Ammon's horn (tissue), 1 donor: ENCODE measurements at regions not wholly inside any gene's neighbourhood (a gene's known extent, or its start where the extent isn't known, plus 50 kb on each side); places are given as distances from the start of the nearest gene placed in this dataset.
"Not testable (repeated sequence)": the region's sequence is repeated elsewhere in the genome, so short reads cannot be mapped to it uniquely, and the experiment has no call there.

Source experiments
- DNase-seq: peaks from one replicate; pipeline ENCODE4 v3.0.0-alpha.2; 2016; ENCODE audit warnings: low spot score

- DNase-seq, result peak; percentile 51
Measured at GRCh38 chr4:103996064-103996463, 276.3 kb upstream of the TACR3 start.

- DNase-seq, result peak; percentile 4
Measured at GRCh38 chr4:103994059-103994458, 274.3 kb upstream of the TACR3 start.

- DNase-seq, result no peak
Measured at GRCh38 chr4:103982454-103982853, 262.7 kb upstream of the TACR3 start.

- DNase-seq, result no peak
Measured at GRCh38 chr4:103948244-103949018, 228.6 kb upstream of the TACR3 start.

- no peak for DNase-seq
Measured at GRCh38 chr4:103947617-103948016, 227.8 kb upstream of the TACR3 start.

GRCh38 chr4:103946621-103947268 is 227.0 kb upstream of the TACR3 start:
- not testable (repeated sequence) for DNase-seq

GRCh38 chr4:103938488-103938887 is 218.7 kb upstream of the TACR3 start:
- DNase-seq, result no peak

- no peak for DNase-seq
Measured at GRCh38 chr4:103936653-103937145, 216.9 kb upstream of the TACR3 start.

GRCh38 chr4:103934178-103934789 is 214.5 kb upstream of the TACR3 start:
- peak; percentile 67 for DNase-seq

GRCh38 chr4:103928370-103928769 is 208.6 kb upstream of the TACR3 start:
- DNase-seq, result no peak

- no peak for DNase-seq
Measured at GRCh38 chr4:103923551-103923950, 203.8 kb upstream of the TACR3 start.

- no peak for DNase-seq
Measured at GRCh38 chr4:103918214-103918613, 198.4 kb upstream of the TACR3 start.

- peak; percentile 43 for DNase-seq
Measured at GRCh38 chr4:103915224-103915869, 195.6 kb upstream of the TACR3 start.

GRCh38 chr4:103907414-103907813 is 187.6 kb upstream of the TACR3 start:
- DNase-seq, result no peak

GRCh38 chr4:103904123-103904522 is 184.3 kb upstream of the TACR3 start:
- DNase-seq, result no peak

- no peak for DNase-seq
Measured at GRCh38 chr4:103902730-103903129, 182.9 kb upstream of the TACR3 start.

GRCh38 chr4:103895876-103896465 is 176.2 kb upstream of the TACR3 start:
- no peak for DNase-seq

GRCh38 chr4:103892586-103892985 is 172.8 kb upstream of the TACR3 start:
- DNase-seq, result peak; percentile 24

- DNase-seq, result no peak
Measured at GRCh38 chr4:103887191-103887590, 167.4 kb upstream of the TACR3 start.

GRCh38 chr4:103885152-103885551 is 165.4 kb upstream of the TACR3 start:
- DNase-seq, result no peak

- DNase-seq, result no peak
Measured at GRCh38 chr4:103867311-103867710, 147.5 kb upstream of the TACR3 start.

GRCh38 chr4:103853627-103854026 is 133.8 kb upstream of the TACR3 start:
- no peak for DNase-seq
